ENCODE measurements at regions not wholly inside any gene's neighbourhood (a gene's known extent, or its start where the extent isn't known, plus 50 kb on each side); places are given as distances from the start of the nearest gene placed in this dataset.

DNA sequence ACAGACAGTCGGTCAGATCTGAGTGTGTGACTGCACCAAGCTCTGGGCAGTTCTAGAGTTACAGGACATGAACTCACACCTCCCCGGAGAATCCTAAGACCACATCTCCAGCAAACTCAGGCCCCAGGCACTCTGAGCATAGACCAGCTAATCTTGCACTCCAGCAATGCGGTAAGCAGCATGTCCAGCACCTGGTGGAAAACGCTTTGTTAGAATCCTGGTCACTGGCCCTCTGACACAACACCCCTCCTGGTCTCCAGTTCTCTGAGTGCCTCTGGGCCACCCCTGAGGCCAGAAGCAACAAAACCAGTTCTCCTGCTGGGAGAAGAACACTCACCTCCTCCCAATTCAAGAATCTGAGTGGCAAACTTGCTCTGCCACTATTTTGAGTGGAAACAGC, 82.7 kb upstream of the TMEM45B start:
- TF ChIP-seq ZNF143 (CRISPR knock-in tag; IDR thresholded peaks at IDR 0.05) (no peak), HCFC1 (IDR thresholded peaks at IDR 0.05; ENCODE audit: low read depth, low read length) (no peak), NR2C2 (CRISPR knock-in tag; IDR thresholded peaks at IDR 0.05) (no peak), NR2C2 (tag; IDR thresholded peaks at IDR 0.05) (no peak), POLR2A (conservative IDR thresholded peaks at IDR 0.05) (no peak), BCL6 (CRISPR knock-in tag; IDR thresholded peaks at IDR 0.05) (no peak), FOXA3 (CRISPR knock-in tag; conservative IDR thresholded peaks at IDR 0.05 in 1 of 2, IDR thresholded peaks at IDR 0.05 in 1 of 2) (no peak)
- TF ChIP-seq, protein P1, sequence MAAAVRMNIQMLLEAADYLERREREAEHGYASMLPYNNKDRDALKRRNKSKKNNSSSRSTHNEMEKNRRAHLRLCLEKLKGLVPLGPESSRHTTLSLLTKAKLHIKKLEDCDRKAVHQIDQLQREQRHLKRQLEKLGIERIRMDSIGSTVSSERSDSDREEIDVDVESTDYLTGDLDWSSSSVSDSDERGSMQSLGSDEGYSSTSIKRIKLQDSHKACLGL (CRISPR knock-in tag; IDR thresholded peaks at IDR 0.05; ENCODE audit: borderline replicate concordance, poor library complexity, severe bottlenecking) = no peak
- TF ChIP-seq, protein P2, sequence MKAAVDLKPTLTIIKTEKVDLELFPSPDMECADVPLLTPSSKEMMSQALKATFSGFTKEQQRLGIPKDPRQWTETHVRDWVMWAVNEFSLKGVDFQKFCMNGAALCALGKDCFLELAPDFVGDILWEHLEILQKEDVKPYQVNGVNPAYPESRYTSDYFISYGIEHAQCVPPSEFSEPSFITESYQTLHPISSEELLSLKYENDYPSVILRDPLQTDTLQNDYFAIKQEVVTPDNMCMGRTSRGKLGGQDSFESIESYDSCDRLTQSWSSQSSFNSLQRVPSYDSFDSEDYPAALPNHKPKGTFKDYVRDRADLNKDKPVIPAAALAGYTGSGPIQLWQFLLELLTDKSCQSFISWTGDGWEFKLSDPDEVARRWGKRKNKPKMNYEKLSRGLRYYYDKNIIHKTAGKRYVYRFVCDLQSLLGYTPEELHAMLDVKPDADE (conservative IDR thresholded peaks at IDR 0.05; ENCODE audit: control insufficient read depth, low read depth, low read length) = no peak

Measured in K562 (cell line).